Endothelial cell of umbilical vein (primary cell): ENCODE measurements at regions not wholly inside any gene's neighbourhood (a gene's known extent, or its start where the extent isn't known, plus 50 kb on each side); places are given as distances from the start of the nearest gene placed in this dataset.

ENCODE experiments used
- BruUV-seq: library from RNA; stranded (reverse); fragments of 400-500 nt; replicated peaks from 2 replicates; lab custom pipeline; 2021; lab: Mats Ljungman, UMichigan
- CTCF ChIA-PET: fragments of 300-600, 350-600 bp; sonication (Branson Sonifier 250); formaldehyde crosslinking; loops from one replicate; lab custom pipeline; 2021; ENCODE audit warnings: antibody characterized with exemption, inconsistent platforms; lab: Charles Lee
- POLR2A ChIA-PET: fragments of 300-600, 350-600 bp; sonication (Branson Sonifier 250); formaldehyde crosslinking; loops from one replicate; lab custom pipeline; 2021; ENCODE audit warnings: antibody characterized with exemption, inconsistent platforms; lab: Charles Lee
- DNase-seq: peaks from one replicate; pipeline ENCODE4 v3.0.0-alpha.2; 2011; ENCODE audit warnings: low read depth, low spot score
- FAIRE-seq: peaks from 2 replicates; lab custom pipeline; 2011; peaks lifted over from hg19 to GRCh38; lab: Jason Lieb, UNC
- H2AFZ ChIP-seq: 2 replicates; pipeline ENCODE4 v1.6.0; 2012; ENCODE audit warnings: low read depth, low read length, control low read depth, inconsistent platforms
- H3K27ac ChIP-seq: 2 replicates; pipeline ENCODE4 v1.5.1; 2011; ENCODE audit warnings: low read depth, mild to moderate bottlenecking, control low read depth, low read length, moderate library complexity; ENCODE audit not compliant: insufficient read depth
- H3K27me3 ChIP-seq, 2 experiments: 2 replicates each; pipeline versions ENCODE4 v1.6.0 to v1.6.1; 2011; ENCODE audit warnings: low read length in 2 of 2, mixed read lengths in 1 of 2; ENCODE audit not compliant: control insufficient read depth in 2 of 2, insufficient read depth in 2 of 2
- H3K36me3 ChIP-seq, 2 experiments: 2 replicates in 1 of 2; 3 replicates in 1 of 2; pipeline ENCODE4 v1.5.1; 2011; ENCODE audit warnings: low read length in 2 of 2, mild to moderate bottlenecking in 1 of 2, moderate library complexity in 1 of 2; ENCODE audit not compliant: control insufficient read depth in 2 of 2, insufficient read depth in 2 of 2; ENCODE audit errors: extremely low read depth in 1 of 2
- H3K4me1 ChIP-seq: 3 replicates; pipeline ENCODE4 v1.5.1; 2011; ENCODE audit warnings: mild to moderate bottlenecking, low read length; ENCODE audit not compliant: control insufficient read depth, insufficient read depth; ENCODE audit errors: extremely low read depth
- H3K4me2 ChIP-seq: 2 replicates; pipeline ENCODE4 v1.6.1; 2011; ENCODE audit warnings: low read length, control low read depth, mixed read lengths; ENCODE audit not compliant: insufficient read depth
- H3K4me3 ChIP-seq, 3 experiments: fragments of 200-600 bp in 1 of 3; sonication (generic), shearing (Covaris generic) in 1 of 3; replicated peaks in 1 of 3; 2 replicates each; pipeline ENCODE4 v1.5.1; 2011 to 2016; ENCODE audit warnings: control low read depth in 3 of 3, low read length in 3 of 3, mild to moderate bottlenecking in 2 of 3, inconsistent platforms in 1 of 3, low read depth in 1 of 3, moderate library complexity in 1 of 3; ENCODE audit not compliant: insufficient read depth in 1 of 3
- H3K79me2 ChIP-seq: 2 replicates; pipeline ENCODE4 v1.6.0; 2012; ENCODE audit warnings: low read length, inconsistent platforms; ENCODE audit not compliant: control insufficient read depth, insufficient read depth
- H3K9ac ChIP-seq: replicated peaks from 2 replicates; pipeline ENCODE3; 2011; ENCODE audit warnings: low read length, control low read depth; ENCODE audit not compliant: insufficient read depth; ENCODE audit errors: extremely low read depth
- H3K9me1 ChIP-seq: replicated peaks from 3 replicates; pipeline ENCODE4 v1.6.0; 2011; ENCODE audit warnings: mild to moderate bottlenecking, low read length; ENCODE audit not compliant: control insufficient read depth, insufficient read depth; ENCODE audit errors: extremely low read depth
- H3K9me3 ChIP-seq: replicated peaks from 2 replicates; pipeline ENCODE4 v1.5.1; 2012; ENCODE audit warnings: low read length, inconsistent platforms; ENCODE audit not compliant: control insufficient read depth, insufficient read depth
- H4K20me1 ChIP-seq: replicated peaks from 2 replicates; pipeline ENCODE3; 2011; ENCODE audit warnings: mild to moderate bottlenecking, low read length; ENCODE audit not compliant: control insufficient read depth, insufficient read depth; ENCODE audit errors: extremely low read depth
- EZH2 ChIP-seq: IDR thresholded peaks from 2 replicates; pipeline ENCODE4 v1.6.1; 2012; ENCODE audit warnings: borderline replicate concordance, low read depth, mild to moderate bottlenecking, moderate library complexity, low read length, inconsistent platforms; ENCODE audit not compliant: severe bottlenecking
- FOS ChIP-seq: IDR thresholded peaks from 2 replicates; pipeline ENCODE4 v1.6.1; 2011; ENCODE audit warnings: mild to moderate bottlenecking, low read length, moderate library complexity, borderline replicate concordance; ENCODE audit not compliant: insufficient read depth
- GATA2 ChIP-seq: IDR thresholded peaks from 2 replicates; pipeline ENCODE4 v1.7.0; 2011; ENCODE audit warnings: low read depth, mild to moderate bottlenecking, moderate library complexity, mixed read lengths, low read length; ENCODE audit not compliant: insufficient read length, insufficient read depth
- JUN ChIP-seq: IDR thresholded peaks from 2 replicates; pipeline ENCODE4 v1.6.1; 2011; ENCODE audit warnings: borderline replicate concordance, low read depth; ENCODE audit not compliant: insufficient read length, insufficient read depth
- MYC ChIP-seq: IDR thresholded peaks from one replicate; pipeline ENCODE4 v1.6.1; 2011; ENCODE audit warnings: mild to moderate bottlenecking, low read depth, low read length
- POLR2A ChIP-seq: IDR thresholded peaks from 2 replicates; pipeline ENCODE4 v1.6.1; 2012; ENCODE audit warnings: low read depth, mild to moderate bottlenecking, control low read depth, low read length
- POLR2AphosphoS5 ChIP-seq: IDR thresholded peaks from 2 replicates; pipeline ENCODE4 v1.6.1; 2012; ENCODE audit warnings: low read depth, mild to moderate bottlenecking, control low read depth, low read length, moderate library complexity; ENCODE audit not compliant: insufficient read depth
- dilution Hi-C: fragments of 300-500 bp; cut with MboI; formaldehyde crosslinking; loops from one replicate; pipeline ENCODE4 v1.15.0; 2019; ENCODE audit warnings: low sequenced_read_pairs; ENCODE audit not compliant: extremely low pct_ligation_motif_present
- intact Hi-C: fragments of 100-400 bp; cut with micrococcal nuclease; formaldehyde crosslinking; loops from one replicate; pipeline ENCODE4 v1.10.0; 2022
- TF ChIP-seq, protein P1 (sequence below), 2 donors: IDR thresholded peaks; 1 replicate in 1 of 2; 2 replicates in 1 of 2; pipeline ENCODE4 v1.5.1; 2011; ENCODE audit warnings: low read length in 2 of 2, mild to moderate bottlenecking in 2 of 2, moderate library complexity in 2 of 2, control low read depth in 1 of 2, inconsistent platforms in 1 of 2, low read depth in 1 of 2; ENCODE audit not compliant: insufficient read depth in 1 of 2; ENCODE audit errors: extremely low read depth in 1 of 2
- TF ChIP-seq, protein P2 (sequence below): IDR thresholded peaks from 2 replicates; pipeline ENCODE4 v1.6.1; 2011; ENCODE audit not compliant: insufficient read depth, insufficient read length

DNA sequence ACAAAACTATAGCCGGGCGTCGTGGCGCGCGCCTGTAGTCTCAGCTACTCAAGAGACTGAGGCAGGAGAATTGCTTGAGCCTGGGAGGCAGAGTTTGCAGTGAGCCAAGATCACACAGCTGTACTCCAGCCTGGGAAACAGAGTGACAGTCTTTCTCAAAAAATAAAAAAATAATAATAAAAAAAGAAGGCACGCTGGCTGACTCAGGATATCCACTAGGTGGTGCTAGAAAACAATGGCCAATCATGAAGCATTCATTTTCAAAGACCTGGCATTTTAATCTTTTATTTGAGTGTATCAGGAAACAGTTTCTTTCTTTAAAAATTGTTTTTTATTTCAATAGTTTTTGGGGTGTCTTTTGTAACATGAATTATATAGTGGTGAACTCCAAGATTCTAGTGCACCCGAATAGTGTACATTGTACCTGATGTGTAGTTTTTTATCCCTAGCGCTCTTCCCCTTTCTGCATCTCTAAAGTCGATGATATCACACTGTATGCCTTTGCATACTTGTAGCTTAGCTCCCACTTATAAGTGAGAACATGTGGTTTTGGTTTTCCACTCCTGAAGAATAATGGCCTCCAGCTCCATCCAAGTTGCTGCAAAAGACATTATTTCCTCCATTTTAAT is 88.6 kb downstream of the LYZL1 start:
- Histone ChIP-seq H3K9me1 (no peaks in the 10 kb centered on the region), H2AFZ (no peak overlapping the region), H3K27me3 (peaks cover 2 to 3% of the 10 kb centered on the region in 2 experiments), H3K27ac (no peak overlapping the region), H4K20me1 (no peaks in the 10 kb centered on the region), H3K4me1 (no peaks in the 10 kb centered on the region), H3K36me3 (no peaks in the 10 kb centered on the region), H3K4me2 (no peak overlapping the region), H3K9me3 (no peaks in the 10 kb centered on the region), H3K4me3 (no peak overlapping the region), H3K79me2 (no peaks in the 10 kb centered on the region), H3K9ac (no peak overlapping the region)
- CTCF ChIA-PET: interaction anchor here (0.9 to 2.4 kb wide), 2 partner anchors 9 to 16 kb away, joined by 3 to 8 read pairs; no protein-coding TSS in a partner anchor
- POLR2A ChIA-PET: no interaction called here
- BruUV-seq: no TSS peak
- TF ChIP-seq, protein P1, sequence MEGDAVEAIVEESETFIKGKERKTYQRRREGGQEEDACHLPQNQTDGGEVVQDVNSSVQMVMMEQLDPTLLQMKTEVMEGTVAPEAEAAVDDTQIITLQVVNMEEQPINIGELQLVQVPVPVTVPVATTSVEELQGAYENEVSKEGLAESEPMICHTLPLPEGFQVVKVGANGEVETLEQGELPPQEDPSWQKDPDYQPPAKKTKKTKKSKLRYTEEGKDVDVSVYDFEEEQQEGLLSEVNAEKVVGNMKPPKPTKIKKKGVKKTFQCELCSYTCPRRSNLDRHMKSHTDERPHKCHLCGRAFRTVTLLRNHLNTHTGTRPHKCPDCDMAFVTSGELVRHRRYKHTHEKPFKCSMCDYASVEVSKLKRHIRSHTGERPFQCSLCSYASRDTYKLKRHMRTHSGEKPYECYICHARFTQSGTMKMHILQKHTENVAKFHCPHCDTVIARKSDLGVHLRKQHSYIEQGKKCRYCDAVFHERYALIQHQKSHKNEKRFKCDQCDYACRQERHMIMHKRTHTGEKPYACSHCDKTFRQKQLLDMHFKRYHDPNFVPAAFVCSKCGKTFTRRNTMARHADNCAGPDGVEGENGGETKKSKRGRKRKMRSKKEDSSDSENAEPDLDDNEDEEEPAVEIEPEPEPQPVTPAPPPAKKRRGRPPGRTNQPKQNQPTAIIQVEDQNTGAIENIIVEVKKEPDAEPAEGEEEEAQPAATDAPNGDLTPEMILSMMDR (IDR thresholded peaks at IDR 0.05; ENCODE audit: extremely low read depth in 1 of 2, insufficient read depth in 1 of 2, low read depth in 1 of 2, low read length in 2 of 2): peak; percentile 37 to 64
- no peak for TF ChIP-seq POLR2A
- peak; percentile 91 for FAIRE-seq
- intact Hi-C loops (loop anchor here (1.0 to 2.0 kb wide), 2 partner anchors 72 to 119 kb away; no protein-coding TSS in a partner anchor), dilution Hi-C loops (no loop called here)
- DNase-seq: peak; percentile 30

DNA sequence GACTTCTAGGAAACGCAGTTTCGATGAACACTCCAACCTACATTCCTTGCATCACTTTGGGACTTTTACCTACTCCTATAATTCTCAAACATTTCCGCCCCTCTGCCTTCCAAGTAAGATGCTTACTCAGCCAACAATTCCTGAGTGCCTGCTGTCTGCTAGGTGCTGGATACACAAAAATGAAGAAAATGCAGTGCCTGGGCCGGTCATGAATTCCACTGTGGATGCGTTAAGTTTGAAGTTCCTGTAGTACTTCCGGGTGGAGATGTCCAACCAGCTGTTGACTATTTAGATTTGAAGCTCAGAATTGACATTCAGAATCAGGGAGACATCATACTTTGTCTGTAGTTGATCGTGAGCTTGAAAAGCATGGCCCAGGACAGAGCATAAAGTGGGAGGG is 89.2 kb downstream of the LYZL1 start:
- ChIA-PET CTCF (interaction anchor here (2.4 kb wide), 1 partner anchor 8 kb away, joined by 8 read pairs; no protein-coding TSS in a partner anchor), POLR2A (no interaction called here)
- FAIRE-seq: no peak
- dilution Hi-C loops: no loop called here
- BruUV-seq: no TSS peak
- Histone ChIP-seq H3K27me3 (peaks cover 2 to 3% of the 10 kb centered on the region in 2 experiments), H3K4me2 (no peak overlapping the region), H3K4me3 (no peak overlapping the region), H4K20me1 (no peaks in the 10 kb centered on the region), H3K27ac (no peak overlapping the region), H3K9me3 (no peaks in the 10 kb centered on the region), H3K9ac (no peak overlapping the region), H3K79me2 (no peaks in the 10 kb centered on the region), H3K9me1 (no peaks in the 10 kb centered on the region), H3K36me3 (no peaks in the 10 kb centered on the region), H3K4me1 (peaks cover 1% of the 10 kb centered on the region), H2AFZ (no peak overlapping the region)
- intact Hi-C loops: no loop called here
- no peak for DNase-seq
- TF ChIP-seq POLR2A: no peak
- TF ChIP-seq EZH2: no peak
- TF ChIP-seq POLR2AphosphoS5: no peak
- TF ChIP-seq GATA2: no peak
- no peak for TF ChIP-seq FOS
- no peak for TF ChIP-seq JUN
- TF ChIP-seq, protein P2, sequence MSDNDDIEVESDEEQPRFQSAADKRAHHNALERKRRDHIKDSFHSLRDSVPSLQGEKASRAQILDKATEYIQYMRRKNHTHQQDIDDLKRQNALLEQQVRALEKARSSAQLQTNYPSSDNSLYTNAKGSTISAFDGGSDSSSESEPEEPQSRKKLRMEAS: no peak
- TF ChIP-seq, protein P1 (IDR thresholded peaks at IDR 0.05; ENCODE audit: extremely low read depth in 1 of 2, insufficient read depth in 1 of 2, low read depth in 1 of 2, low read length in 2 of 2): no peak
- TF ChIP-seq MYC: no peak
